GM12864 (cell line): ENCODE measurements at regions not wholly inside any gene's neighbourhood (a gene's known extent, or its start where the extent isn't known, plus 50 kb on each side); places are given as distances from the start of the nearest gene placed in this dataset.

ENCODE experiments used
- DNase-seq: peaks from one replicate; pipeline ENCODE4 v3.0.0-alpha.2; 2011; ENCODE audit warnings: low read depth
- H3K4me3 ChIP-seq: 2 replicates; pipeline ENCODE4 v1.5.1; 2011; ENCODE audit warnings: mild to moderate bottlenecking, low read depth, low read length, control low read depth
- CTCF ChIP-seq: IDR thresholded peaks from 2 replicates; pipeline ENCODE4 v1.5.1; 2011; ENCODE audit warnings: low read depth, mild to moderate bottlenecking, moderate library complexity, low read length, control low read depth, inconsistent platforms; ENCODE audit errors: missing control alignments

DNA sequence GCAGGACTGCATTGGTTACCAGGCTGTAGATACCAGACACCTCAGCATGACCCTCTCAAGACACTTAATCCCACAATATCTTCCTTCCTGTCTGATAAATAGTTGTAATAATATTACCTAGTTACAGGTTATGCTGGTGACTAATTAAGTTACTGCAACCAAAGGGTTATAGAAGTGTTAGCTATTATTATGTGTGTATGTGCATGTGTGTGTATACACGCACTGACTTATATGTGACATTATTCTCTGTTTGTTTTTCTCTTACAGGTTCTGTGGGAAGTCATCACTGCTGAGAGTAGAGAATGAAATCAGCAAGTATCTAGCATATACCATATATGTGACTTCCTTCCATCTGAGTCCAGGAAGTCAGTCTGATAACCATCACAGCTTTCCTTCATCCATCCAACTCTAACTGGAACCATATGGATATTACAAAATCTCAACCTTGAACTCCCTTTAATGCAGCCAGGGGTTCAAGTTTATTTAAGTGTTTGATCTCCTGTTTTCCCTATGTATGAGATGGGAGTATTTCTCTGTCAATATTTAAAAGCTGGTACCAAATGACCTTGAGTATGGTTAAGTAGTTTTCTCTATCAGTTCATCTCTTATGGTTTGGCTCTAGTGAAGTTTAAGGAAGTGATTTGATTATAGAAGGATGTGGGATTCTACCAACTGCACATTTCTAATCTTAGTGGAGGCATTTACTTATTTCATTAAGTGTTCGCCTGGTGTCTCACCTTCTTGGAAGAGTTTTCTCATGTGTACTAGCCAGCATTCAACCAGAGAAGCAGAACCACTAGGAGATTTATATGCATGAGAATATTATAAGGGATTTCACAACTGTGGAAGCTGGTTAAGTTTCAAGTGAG lies 313.2 kb downstream of the HIVEP2 start:
- DNase-seq = no peak
- no peak for TF ChIP-seq CTCF
- no peak overlapping the region for H3K4me3 ChIP-seq

DNA sequence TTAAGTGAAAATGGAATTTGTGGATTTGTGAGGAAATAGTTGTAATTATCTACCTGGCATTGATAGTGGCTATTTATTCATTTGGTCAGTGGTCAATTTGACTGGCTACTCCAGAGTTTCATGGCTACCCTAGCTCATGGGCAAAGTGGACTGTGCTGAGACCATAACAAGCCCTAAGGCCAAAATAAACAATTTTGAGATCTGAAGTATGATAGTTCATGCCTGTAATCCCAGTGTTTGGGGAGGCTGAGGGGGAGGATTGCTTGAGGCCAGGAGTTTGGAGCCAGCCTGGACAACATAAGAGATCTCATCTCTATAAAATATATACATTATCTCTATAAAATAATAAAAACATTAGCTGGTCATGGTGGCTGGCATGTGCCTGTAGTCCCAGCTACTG lies 311.7 kb downstream of the HIVEP2 start:
- TF ChIP-seq CTCF = no peak
- H3K4me3 ChIP-seq = no peak overlapping the region

DNA sequence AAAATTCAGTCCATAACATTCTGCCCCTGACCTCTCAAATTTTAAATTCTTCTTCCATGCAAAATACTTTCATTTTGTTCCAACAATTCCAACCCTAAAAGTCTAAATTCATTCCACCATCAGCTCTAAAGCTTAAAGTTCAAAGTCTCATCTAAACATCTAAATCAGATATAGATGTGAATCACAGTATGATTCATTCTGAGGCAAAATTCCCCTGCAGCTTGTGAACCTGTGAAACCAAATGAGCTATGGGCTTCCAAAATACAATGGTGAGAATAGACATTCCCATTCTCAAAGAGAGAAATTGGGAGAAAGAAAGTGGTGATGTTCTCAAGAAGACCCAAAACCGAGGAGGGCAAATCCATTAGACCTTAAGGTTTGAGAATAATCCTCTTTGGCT lies 309.8 kb downstream of the HIVEP2 start:
- no peak for TF ChIP-seq CTCF
- no peak overlapping the region for H3K4me3 ChIP-seq
- no peak for DNase-seq

More for the DNA sequence above, 311.7 kb downstream of the HIVEP2 start:
- DNase-seq = no peak

DNA sequence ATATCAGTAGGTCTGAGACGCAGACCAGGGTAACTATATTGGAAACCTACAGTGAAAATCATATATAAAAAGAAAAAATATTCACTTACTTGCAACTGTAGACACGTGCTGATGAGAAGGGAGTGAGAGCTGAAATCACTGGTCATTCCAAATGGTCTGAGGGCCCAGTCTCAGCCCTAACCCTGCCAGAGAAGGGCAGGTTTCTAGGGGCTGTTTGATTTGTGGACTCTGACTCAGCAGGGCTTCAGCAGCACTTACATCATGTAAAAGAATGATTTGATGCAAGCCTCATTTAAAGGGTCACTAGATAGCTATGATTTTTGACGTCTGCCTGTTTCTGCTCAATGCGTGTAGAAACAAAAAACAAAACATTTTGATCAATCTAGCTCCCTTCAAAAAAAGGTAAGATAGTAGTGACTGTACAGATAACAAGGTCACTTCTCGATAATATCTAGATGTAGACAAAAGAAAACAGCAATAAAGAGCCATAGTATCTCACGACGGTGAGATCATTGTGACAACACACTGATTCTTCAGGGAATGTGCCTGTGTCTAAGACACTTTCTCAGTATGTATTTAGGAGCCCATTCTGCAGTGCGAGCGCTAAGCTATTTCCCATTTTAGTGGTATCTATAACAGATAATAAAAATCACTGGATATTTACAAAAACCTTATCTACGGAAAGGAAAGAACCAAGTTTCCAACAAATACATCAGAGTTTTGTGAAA lies 307.2 kb downstream of the HIVEP2 start:
- DNase-seq = no peak
- no peak for TF ChIP-seq CTCF
- no peak overlapping the region for H3K4me3 ChIP-seq

DNA sequence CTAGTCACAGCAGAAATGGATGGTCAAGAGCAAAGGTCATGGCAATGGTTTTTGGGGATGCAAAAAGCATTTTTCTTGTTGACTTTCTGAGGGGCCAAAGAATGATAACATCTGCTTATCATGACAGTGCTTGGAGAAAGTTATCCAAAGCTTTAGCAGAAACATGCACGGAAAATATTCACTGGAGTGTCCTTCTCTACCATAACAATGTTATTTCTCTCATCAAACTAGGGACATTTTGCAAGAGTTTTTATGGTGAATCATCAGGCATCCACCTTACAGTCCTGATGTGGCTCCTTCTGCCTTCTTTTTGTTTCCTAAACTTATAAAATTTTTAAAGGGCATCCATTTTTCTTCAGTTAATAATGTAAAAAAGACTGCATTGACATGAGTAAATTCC lies 302.3 kb downstream of the HIVEP2 start:
- no peak for TF ChIP-seq CTCF

GRCh38 chr6:142644866-142645265 lies 300.1 kb downstream of the HIVEP2 start:
- no peak for TF ChIP-seq CTCF
- H3K4me3 ChIP-seq = no peak overlapping the region
- DNase-seq = no peak

More for the DNA sequence above, 302.3 kb downstream of the HIVEP2 start:
- DNase-seq = no peak
- no peak overlapping the region for H3K4me3 ChIP-seq
